ENCODE measurements at regions not wholly inside any gene's neighbourhood (a gene's known extent, or its start where the extent isn't known, plus 50 kb on each side); places are given as distances from the start of the nearest gene placed in this dataset.

DNA sequence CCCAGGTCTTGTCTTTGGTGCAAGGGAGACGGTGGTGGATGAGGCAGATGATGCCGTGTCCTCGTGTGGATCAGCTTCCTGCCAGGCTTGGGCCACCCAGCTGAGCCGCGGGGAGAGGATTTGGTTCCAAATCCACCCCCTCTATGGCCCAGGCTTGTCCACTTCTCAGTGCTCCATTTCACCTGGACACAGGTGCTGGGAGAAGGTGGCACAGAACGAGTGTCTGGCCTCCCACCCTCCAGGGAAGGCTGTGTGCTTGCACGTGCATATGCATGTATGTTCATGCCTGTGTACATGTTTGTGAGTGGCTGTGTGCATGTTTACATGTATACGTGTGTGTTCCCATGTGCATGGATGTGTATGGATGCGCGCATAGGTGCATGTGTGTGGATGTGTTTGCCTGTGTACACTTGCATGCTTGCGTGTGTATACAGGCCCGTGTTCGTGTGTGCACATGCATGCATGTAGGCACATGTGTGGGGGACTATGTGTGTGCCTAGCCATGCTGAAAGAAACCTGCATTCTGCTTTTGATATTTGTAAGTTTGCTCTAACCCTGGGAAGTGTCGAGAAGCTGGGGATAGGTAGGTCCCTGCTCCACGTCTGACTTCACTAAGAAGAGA lies 196.3 kb downstream of the IRF8 start:
- no peak for DNase-seq

DNA sequence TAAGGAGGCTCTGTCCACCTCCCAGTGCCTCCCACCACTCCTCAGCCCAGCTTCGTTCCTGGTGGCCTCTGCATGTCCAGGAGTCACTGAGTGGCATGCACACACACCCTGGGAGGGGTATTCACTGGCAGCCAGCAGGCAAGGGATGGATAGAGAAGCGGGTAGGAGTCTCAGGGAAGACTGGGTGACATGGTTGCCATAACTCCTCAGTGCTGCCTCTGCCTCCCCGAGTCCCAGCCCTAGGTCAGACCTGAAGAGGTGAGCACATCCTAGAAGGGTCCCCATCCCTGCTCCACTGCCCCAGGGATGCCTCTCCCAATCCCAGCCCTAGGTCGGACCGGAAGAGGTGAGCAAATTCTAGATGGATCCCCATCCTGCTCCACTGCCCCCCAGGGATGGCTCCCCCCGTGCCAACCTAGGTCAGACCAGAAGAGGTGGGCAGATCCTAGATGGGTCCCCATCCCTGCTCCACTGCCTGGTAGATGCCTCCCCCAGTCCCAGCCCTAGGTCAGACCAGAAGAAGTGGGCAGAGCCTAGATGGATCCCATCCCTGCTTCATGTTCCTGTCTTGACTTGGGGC lies 197.0 kb downstream of the IRF8 start:
- DNase-seq = no peak

DNA sequence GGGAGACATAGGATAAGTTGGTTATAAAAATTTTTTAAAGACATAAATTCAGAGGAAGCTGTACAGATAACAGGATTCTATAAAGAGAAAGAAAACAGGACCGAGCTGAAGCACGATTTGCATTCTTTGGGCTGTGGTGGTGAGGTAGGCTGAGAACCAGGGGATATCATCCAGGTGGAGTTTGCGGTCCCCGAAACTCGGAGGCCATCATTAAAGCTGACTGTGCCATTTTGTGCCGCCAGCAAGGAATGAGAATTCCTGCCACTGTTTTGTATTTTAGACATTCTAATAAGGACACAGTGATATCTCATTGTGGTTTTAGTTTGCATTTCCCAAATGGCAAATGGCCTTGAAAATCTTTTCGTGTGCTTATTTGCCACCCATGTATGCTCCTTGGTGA lies 197.9 kb downstream of the IRF8 start:
- no peak for DNase-seq

DNA sequence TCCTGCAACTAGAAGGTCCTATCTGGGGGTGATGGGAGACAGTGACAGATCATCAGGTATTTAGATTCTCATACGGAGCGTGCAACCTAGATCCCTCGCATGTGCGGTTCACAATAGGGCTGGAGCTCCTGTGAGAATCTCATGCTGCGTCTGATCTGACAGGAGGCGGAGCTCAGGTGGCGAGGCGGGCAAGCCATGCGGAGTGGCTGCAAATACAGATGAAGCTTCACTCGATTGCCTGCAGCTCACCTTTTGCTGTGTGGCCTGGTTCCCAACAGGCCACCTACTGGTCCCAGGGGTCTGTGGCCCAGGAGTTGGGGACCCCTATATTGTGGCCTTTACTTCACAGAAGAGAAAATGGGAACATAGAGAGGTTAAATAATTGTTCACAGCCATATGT lies 200.4 kb downstream of the IRF8 start:
- DNase-seq = no peak

DNA sequence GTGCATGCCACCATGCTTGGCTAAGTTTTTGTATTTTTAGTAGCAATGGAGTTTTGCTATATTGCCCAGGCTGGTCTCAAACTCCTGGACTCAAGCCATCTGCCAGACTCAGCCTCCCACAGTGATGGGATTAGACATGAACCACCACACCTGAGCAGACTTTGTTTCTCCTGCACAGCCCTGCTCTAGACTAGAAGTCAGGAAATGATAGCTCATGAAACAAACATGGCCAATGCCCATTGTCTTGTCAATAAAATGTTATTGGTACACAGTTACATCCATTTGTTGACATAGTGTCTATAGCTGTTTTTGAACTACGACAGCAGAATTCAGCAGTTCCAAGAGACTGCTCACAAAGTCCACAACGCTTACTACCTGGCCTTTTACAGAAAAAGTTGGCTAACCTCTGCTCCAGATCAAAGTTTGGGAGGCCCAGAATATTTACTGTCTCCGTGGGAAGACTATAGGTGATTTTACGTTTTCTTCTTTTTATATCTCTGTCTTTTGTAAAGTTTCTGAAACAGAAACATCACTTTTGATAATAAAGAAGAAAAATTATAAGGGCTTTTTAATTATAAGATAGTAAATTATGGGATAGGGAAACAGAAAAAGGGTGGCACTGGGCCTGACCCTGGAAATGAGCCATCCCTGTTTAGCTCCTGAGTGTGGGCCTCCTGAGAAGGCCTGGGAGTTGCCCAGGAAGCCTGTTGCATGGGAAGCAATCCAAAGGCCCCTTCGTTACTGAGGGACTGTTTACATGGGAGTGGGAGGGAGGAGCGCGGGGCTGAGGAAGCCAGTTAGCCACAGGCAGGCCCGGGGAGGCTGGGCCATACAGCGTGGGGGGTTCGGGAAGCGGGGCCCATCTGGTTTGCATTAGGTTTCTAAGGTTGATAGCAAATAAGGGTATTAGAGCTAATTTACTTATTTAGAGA lies 201.5 kb downstream of the IRF8 start:
- DNase-seq = no peak

DNA sequence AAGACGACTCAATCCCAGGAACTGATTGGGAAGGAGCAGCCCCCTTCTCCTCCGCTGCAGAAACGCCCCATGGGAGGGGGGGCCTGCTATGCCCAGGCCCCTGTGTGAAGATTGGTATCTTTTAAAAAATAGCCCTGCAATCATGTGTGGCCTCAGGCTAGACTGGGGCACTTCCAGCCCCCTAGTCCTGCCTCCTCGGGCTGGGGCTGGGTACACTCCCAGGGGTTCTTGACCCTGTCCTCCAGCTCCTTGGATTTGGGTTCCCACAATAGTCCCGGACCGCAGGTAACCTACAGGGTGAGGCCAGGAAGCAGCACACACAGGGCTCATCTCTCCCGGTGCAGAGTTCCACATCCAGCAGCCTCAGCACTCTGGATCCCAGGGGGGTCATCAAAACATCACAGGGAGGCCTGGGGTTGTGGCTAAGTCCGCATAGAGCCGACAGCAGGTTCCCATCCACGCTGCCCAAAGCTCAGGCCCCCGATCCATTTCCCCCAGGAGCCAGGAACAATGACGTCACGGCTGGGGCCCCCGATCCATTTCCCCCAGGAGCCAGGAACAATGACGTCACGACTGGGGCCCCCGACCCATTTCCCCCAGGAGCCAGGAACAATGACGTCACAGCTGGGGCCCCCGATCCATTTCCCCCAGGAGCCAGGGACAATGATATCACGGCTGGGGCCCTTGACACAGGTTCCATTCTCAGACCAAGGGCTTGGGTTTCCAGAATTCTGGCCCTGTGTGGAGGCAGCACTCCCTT lies 202.4 kb downstream of the IRF8 start:
- DNase-seq = no peak

DNA sequence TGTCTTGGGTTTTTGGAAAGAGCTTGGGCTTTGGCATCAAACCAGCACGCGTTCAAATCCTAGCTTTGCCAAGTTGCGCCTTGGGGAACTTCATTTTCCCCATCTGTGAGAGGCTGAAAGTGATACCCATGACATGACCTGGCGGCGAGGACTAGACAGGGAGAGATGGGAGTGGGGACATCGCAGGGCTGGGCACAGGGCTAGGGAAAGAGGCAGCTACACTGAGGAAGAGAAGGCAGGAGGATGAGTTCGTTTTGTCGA lies 202.9 kb downstream of the IRF8 start:
- no peak for DNase-seq

DNA sequence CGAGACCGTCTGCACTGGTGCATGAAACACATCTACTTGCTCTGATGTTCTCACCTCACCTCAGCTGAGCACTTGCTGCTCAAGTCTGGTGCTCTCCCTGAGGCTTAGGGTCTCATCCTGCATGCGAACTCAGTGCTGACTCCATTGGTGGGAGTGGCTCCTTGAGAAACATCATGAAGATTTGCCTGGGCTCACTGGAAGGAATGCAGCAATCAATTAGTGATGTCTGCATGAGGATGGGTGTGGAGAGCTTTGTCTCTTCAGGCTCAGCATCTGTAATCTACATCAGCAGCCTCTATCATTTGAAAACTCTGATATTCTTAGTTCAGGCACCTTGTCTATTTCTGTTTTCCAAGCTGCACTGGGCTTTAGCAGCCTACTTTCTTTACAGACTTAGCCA lies 204.4 kb downstream of the IRF8 start:
- no peak for DNase-seq

DNA sequence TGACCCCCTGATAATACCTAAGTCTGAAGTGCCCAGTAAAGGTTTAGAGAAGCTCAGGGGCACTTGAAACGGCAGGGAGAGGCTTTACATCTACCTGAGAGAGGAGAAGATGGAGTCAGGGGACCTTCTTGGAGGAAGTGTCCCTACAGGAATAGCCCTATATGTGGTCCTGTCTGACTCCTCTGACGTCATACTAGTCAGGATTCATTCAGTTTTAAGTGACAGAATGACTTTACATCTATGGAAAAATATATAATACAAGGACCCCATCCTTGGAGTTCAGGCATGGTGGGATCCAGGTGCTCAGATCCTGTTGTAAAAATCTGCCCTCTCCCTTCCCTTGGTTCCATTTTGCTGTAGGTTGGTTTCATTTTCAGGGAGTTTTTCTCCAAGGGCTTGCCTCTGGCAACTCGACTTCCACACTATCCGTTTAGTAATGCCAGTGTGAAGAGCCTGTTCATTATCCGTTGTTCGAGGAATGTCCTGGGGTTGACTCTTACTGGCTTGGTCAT lies 205.6 kb downstream of the IRF8 start:
- DNase-seq = no peak

DNA sequence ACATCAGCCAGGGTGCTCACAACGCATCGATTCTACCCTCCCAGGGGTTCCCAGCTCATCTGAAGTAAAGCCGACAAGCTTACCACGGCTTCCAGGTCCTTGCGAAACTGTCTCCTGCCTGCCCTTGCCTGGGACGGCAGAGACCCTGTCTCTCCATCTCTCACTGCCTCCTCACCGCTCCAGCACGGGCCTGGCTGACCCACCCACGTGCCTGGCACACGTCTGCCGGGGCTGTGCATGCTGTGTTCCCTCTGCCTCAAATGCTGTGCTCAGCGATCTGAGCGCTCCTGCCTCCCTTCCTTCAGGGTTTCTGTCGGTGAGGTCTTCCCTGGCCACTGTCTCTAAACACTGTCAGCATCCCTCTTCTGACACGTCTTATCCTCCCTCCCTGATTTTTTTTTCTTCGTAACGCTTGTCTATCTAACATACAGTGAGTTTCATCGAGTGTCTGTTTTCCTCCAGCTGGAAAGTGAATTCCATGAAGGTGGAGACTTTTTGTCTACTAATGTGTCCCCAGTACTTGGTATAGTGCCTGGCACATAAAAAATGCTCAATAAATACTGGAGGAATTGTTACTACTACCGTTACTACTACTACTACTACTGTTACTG lies 208.4 kb downstream of the IRF8 start:
- DNase-seq = no peak

DNA sequence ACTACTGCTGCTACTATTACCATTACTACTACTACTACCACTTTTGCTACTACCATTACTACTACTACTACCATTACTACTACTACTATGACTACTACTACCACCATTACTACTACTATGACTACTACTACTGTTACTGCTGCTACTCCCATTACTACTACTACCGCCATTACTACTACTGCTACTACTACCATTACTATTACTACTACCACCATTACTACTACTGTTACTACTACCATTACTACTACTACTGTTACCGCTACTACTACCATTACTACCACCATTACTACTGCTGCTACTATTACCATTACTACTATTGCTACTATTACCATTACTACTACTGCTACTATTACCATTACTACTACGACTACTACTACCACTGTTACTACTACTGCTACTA lies 209.1 kb downstream of the IRF8 start:
- no peak for DNase-seq

DNA sequence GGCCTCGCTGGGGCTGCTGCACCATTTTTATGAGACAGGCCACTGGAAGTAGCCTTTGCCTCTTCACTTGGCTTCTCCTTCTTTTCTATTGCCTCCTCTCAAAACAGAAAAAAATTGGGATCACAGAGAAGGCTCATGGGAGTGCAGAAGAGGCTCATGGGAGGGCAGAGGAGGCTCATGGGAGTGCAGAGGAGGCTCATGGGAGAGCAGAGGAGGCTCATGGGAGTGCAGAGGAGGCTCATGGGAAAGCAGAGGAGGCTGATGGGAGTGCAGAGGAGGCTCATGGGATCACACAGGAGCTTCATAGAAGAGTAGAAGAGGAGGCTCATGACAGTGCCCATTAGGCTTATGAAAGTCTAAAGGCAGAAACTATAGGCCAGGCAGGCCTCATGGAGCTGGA lies 211.2 kb downstream of the IRF8 start:
- no peak for DNase-seq

DNA sequence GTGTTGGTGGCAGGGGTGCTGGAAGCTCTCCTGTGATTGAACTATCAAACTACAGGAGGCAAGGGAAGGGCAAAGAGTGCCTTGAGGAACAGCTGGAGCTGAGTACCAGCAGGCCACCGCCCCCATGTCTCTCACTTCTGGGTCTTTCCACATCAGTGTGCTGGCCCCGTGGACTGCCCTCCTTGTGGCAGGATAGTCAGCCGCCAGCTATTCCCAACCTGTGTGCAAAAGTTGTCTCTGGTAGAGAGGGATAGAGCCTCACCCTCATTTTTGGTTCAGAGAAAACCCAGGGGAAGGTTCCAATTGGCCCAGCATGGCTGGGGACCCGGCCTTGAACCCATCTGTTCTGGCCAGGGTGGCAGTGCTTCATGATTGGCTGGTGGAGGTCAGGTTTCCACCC lies 211.8 kb downstream of the IRF8 start:
- no peak for DNase-seq

DNA sequence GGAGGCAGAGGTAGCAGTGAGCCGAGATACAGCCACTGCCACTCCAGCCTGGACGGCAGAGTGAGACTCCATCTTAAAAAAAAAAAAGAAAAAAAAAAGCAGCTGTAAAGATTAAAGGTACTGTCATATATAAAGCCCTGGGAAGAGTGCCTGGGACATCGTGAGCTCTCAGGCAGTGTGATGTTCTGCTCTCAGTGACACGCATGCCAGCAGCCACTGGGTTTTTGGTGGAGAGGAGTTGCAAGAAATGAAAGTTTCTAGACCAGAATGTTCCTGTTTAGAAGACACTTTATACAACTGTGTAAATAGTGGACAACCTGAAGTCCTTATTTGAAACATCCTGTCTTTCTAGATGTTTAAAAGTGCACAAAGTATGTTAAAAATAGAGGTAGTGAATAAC lies 213.2 kb downstream of the IRF8 start:
- no peak for DNase-seq

DNA sequence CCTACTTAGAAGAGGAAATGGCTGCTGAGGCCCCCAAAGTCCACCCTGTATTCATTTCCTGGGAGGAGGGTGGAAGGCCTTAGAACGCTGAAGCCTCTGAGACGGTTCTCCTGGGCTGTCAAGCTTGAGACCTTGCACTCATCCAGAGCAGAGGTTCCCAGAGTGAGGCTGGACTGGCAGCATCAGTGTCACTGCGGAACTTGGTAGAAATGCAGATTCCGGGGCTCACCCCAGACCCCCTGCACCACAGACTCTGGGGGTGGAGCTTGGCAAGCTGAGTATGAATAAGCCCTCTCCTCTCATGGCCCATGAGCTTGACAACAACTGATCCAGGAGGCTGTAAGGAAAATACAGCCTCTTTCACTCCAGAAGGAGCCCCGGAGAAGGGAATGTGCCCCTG lies 218.3 kb downstream of the IRF8 start:
- no peak for DNase-seq

DNA sequence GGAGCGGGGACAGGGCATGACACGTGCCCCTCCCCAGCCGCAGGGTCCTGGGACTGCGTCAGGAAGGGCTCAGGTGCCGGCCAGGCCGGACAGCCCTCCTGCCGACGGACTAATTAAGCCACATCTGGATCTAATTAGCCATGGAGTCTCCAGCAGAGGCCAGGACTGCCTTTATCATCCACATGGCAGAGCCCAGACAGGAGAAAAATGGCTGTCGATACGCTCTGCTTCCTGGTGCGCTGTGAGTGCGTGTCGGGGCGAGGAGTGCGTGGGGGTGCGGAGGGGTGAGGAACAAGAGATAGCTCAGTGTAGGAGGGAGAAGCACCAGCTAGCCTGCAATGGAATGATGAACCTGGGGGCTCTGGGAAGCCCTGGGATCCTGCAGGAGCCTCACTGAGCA lies 218.8 kb downstream of the IRF8 start:
- no peak for DNase-seq

DNA sequence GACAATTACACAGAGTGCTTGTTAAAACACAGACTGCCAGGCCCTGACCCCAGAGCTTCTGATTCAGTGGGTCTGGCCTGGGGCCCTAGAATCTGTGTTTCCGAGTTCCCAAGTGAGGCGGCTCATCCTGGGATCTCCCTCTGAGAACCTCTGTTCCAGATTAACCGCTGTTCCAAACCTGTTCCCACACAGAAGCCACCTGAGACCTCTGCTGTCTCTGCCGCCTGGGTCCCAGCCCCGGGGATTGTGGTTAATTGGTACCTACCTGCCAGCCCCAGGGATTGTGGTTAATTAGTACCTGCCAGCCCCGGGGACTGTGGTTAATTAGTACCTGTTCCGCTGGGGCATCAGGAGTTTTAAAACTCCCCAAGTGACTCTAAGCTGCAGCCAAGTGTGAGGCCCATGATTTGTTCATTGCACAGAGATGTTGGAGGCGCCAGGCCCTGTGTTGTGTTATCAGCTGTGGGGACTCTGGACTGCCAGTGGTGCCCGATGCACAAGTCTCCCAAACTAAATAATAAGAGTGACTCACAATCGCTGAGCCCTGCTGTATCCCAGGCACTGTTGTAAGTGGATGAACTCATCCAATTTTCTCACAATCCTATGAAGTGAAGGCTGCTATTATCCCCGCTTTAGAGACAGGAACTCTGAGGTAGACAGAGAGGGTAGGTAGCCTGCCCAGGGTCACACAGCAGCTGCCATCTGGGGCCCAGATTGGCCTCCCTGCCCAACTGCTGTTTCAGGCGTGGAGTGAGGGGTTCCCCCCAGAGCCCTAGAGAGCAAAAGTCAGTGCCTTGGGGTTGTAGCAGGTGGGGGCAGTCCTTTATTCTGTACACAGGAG lies 219.7 kb downstream of the IRF8 start:
- DNase-seq = no peak

DNA sequence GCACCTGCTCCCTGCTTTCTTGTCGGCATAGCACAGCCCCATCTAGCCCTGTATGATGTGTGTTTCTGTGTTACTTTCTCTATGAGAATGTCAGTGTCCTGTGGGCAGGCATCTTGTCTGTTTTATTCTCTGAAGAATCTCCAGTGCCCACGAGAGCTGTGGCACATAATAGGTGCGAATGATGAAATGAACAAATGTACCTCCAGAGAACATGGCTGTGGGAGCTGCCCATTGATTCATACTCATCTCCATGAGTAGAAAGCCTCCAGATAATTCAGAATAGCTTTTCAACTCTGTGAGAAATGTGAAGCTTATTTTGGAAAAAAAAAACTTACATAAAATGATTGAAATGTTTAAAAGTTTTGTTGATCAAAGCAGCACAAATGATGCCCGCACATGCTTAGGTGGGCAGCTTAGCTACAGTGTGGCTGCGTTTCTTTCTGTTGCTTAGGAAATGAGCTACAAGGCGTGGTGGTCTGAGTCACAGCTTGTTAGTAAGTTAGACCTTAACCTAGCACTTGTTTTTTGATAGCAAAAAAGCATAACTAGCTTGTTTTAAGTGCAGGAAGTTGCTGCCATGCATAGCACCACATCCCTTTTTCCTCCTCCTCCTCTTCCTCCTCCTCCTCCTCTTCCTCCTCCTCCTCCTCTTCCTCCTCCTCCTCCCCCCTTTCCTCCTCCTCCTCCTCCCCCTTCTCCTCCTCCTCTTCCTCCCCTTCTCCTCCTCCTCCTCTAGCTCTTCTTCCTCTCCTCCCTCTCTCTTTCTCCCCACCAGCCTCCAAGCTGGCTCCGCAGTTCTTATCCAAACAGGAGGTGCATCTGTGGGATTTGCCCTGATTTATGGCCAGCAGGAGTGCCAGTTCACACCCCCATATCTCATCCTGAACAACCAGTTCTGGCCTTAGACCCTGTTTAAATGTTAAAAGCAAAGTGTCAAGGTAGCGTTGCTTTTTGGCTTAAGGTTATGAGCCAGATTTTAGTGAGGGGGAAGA lies 221.5 kb downstream of the IRF8 start:
- no peak for DNase-seq

DNA sequence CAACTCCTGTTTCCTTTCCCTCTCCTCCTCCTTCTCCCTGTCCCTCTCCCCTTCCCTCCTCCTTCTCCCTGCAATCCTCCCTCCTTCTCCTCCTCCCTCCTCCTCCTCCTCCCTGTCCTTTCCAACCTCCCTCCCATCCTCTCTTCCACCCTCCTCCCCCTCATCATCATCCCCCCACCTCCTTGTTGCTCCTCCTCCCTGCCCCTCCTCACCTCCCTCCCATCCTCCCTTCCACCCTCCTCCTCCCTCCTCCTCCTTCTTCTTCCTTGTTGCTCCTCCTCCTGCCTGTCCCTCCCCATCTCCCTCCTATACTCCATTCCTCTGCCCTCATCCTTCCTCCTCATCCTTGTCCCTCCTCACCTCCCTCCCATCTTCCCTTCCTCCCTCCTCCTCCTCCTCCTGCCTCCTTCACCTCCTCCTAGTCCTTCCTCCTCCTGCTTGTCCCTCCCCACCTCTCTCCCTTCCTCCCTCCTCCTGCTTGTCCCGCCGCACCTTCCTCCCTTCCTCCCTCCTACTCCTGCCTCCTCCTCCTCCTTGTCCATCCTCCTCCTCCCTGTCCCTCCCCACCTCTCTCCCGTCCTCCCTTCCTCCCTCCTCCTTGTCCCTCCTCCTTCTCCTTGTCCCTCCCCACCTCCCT lies 222.5 kb downstream of the IRF8 start:
- no peak for DNase-seq

DNA sequence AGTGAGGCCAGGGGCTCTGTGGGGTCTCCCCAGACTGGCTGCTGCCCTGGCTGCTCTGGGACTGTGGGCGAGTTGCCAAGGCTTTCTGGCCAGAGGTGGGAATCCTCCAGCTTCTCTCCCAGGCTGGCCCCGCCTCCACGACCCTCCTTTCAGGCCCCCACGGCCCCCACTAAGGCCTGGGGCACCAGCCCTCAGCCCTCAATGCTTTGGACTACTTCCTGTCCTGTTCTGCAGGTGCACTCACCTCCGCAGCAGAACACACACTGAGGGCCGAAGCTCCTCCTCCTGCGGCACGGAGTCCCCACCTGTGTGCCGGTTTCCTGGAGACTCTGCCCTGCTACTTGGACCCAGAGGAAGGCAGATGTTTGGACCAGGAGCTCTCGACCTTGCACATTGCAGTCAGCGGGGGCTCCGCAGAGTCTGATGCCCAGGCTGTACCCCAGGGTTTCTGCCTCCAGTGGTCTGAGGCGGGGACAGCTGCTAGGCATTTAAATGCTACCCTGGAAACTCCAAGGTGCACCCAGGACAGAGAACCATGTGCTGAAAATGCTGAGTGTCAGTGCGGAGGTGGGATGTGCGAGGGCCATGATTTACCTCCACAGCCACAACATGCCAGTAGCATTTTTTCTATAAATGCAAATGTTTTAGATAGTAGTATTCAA lies 223.8 kb downstream of the IRF8 start:
- DNase-seq = no peak

Data from activated CD8-positive, alpha-beta memory T cell treated with anti-CD3 and anti-CD28 coated beads for 24 hours (primary cell).